ENCODE measurements at regions not wholly inside any gene's neighbourhood (a gene's known extent, or its start where the extent isn't known, plus 50 kb on each side); places are given as distances from the start of the nearest gene placed in this dataset.

GRCh38 chr12:23169012-23169695, 544.2 kb downstream of the ETNK1 start:
- H3K79me2 ChIP-seq (ENCODE audit: control insufficient read depth, insufficient read depth, low read length) = no peaks in the 10 kb centered on the region
- no peak overlapping the region for H3K9ac ChIP-seq (ENCODE audit: insufficient read depth, low read length)
- TF ChIP-seq CTCF (conservative IDR thresholded peaks at IDR 0.05 in 1 of 2, IDR thresholded peaks at IDR 0.05 in 1 of 2; ENCODE audit: low read depth in 1 of 2, low read length in 2 of 2) = no peak
- TF ChIP-seq EZH2 (IDR thresholded peaks at IDR 0.05; ENCODE audit: low read length, missing control alignments) = no peak
- no peak overlapping the region for H3K4me2 ChIP-seq (ENCODE audit: extremely low read depth, insufficient read depth, low read length)
- no peak overlapping the region for H3K27ac ChIP-seq (ENCODE audit: insufficient read depth, low read length)
- H3K36me3 ChIP-seq (ENCODE audit: control insufficient read depth, insufficient read depth, low read length) = no peaks in the 10 kb centered on the region
- H3K4me3 ChIP-seq (replicated peaks in 1 of 4; ENCODE audit: control extremely low read depth in 1 of 4, insufficient read depth in 1 of 4, low read depth in 3 of 4, low read length in 4 of 4) = no peak overlapping the region
- no peaks in the 10 kb centered on the region for H3K9me3 ChIP-seq (ENCODE audit: control insufficient read depth, insufficient read depth, low read depth, low read length)
- H2AFZ ChIP-seq (ENCODE audit: low read length) = no peak overlapping the region
- peak in 1 of 2 donors; percentile 5 for DNase-seq (ENCODE audit: low read depth in 2 of 2)
- no peaks in the 10 kb centered on the region for H3K4me1 ChIP-seq (ENCODE audit: control insufficient read depth, extremely low read depth, insufficient read depth, low read length)
- H3K27me3 ChIP-seq (ENCODE audit: control insufficient read depth, insufficient read depth, low read length) = no peaks in the 10 kb centered on the region
- no peaks in the 10 kb centered on the region for H4K20me1 ChIP-seq (ENCODE audit: control insufficient read depth, extremely low read depth, insufficient read depth, low read length)

GRCh38 chr12:23169696-23170013, 544.7 kb downstream of the ETNK1 start:
- DNase-seq (ENCODE audit: low read depth in 2 of 2) = no peak
- Histone ChIP-seq H3K4me2 (ENCODE audit: extremely low read depth, insufficient read depth, low read length) (no peak overlapping the region), H3K79me2 (ENCODE audit: control insufficient read depth, insufficient read depth, low read length) (no peaks in the 10 kb centered on the region), H3K27ac (ENCODE audit: insufficient read depth, low read length) (no peak overlapping the region), H3K9me3 (ENCODE audit: control insufficient read depth, insufficient read depth, low read depth, low read length) (no peaks in the 10 kb centered on the region), H4K20me1 (ENCODE audit: control insufficient read depth, extremely low read depth, insufficient read depth, low read length) (no peaks in the 10 kb centered on the region), H2AFZ (ENCODE audit: low read length) (no peak overlapping the region), H3K27me3 (ENCODE audit: control insufficient read depth, insufficient read depth, low read length) (no peaks in the 10 kb centered on the region), H3K4me1 (ENCODE audit: control insufficient read depth, extremely low read depth, insufficient read depth, low read length) (no peaks in the 10 kb centered on the region), H3K36me3 (ENCODE audit: control insufficient read depth, insufficient read depth, low read length) (no peaks in the 10 kb centered on the region), H3K4me3 (replicated peaks in 1 of 4; ENCODE audit: control extremely low read depth in 1 of 4, insufficient read depth in 1 of 4, low read depth in 3 of 4, low read length in 4 of 4) (no peak overlapping the region), H3K9ac (ENCODE audit: insufficient read depth, low read length) (no peak overlapping the region)
- no peak for TF ChIP-seq EZH2 (IDR thresholded peaks at IDR 0.05; ENCODE audit: low read length, missing control alignments)
- no peak for TF ChIP-seq CTCF (conservative IDR thresholded peaks at IDR 0.05 in 1 of 2, IDR thresholded peaks at IDR 0.05 in 1 of 2; ENCODE audit: low read depth in 1 of 2, low read length in 2 of 2)

GRCh38 chr12:23174917-23175316, 549.9 kb downstream of the ETNK1 start:
- H3K27me3 ChIP-seq (ENCODE audit: control insufficient read depth, insufficient read depth, low read length) = no peaks in the 10 kb centered on the region

More at GRCh38 chr12:23174917-23175316, 549.9 kb downstream of the ETNK1 start:
- H4K20me1 ChIP-seq (ENCODE audit: control insufficient read depth, extremely low read depth, insufficient read depth, low read length) = no peaks in the 10 kb centered on the region
- H3K36me3 ChIP-seq (ENCODE audit: control insufficient read depth, insufficient read depth, low read length) = no peaks in the 10 kb centered on the region
- no peaks in the 10 kb centered on the region for H3K9me3 ChIP-seq (ENCODE audit: control insufficient read depth, insufficient read depth, low read depth, low read length)
- no peaks in the 10 kb centered on the region for H3K4me1 ChIP-seq (ENCODE audit: control insufficient read depth, extremely low read depth, insufficient read depth, low read length)
- H3K4me2 ChIP-seq (ENCODE audit: extremely low read depth, insufficient read depth, low read length) = no peak overlapping the region
- H2AFZ ChIP-seq (ENCODE audit: low read length) = no peak overlapping the region
- no peak for DNase-seq (ENCODE audit: low read depth in 2 of 2)
- no peak for TF ChIP-seq CTCF (conservative IDR thresholded peaks at IDR 0.05 in 1 of 2, IDR thresholded peaks at IDR 0.05 in 1 of 2; ENCODE audit: low read depth in 1 of 2, low read length in 2 of 2)
- no peak for TF ChIP-seq EZH2 (IDR thresholded peaks at IDR 0.05; ENCODE audit: low read length, missing control alignments)
- H3K27ac ChIP-seq (ENCODE audit: insufficient read depth, low read length) = no peak overlapping the region
- H3K79me2 ChIP-seq (ENCODE audit: control insufficient read depth, insufficient read depth, low read length) = no peaks in the 10 kb centered on the region
- H3K9ac ChIP-seq (ENCODE audit: insufficient read depth, low read length) = no peak overlapping the region
- no peak overlapping the region for H3K4me3 ChIP-seq (replicated peaks in 1 of 4; ENCODE audit: control extremely low read depth in 1 of 4, insufficient read depth in 1 of 4, low read depth in 3 of 4, low read length in 4 of 4)
